GM10248 (cell line): ENCODE measurements at regions not wholly inside any gene's neighbourhood (a gene's known extent, or its start where the extent isn't known, plus 50 kb on each side); places are given as distances from the start of the nearest gene placed in this dataset.

Experiments used
- CTCF ChIA-PET: fragments of 300-600 bp; sonication (Branson Sonifier 250); formaldehyde crosslinking; extraction: SDS; loops from one replicate; lab custom pipeline; 2021; ENCODE audit warnings: antibody characterized with exemption; lab: Yijun Ruan, JAX
- POLR2A ChIA-PET: fragments of 350-650 bp; sonication (Branson Sonifier 250); formaldehyde crosslinking; extraction: SDS; loops from one replicate; lab custom pipeline; 2020; ENCODE audit warnings: antibody characterized with exemption; lab: Yijun Ruan, JAX
- DNase-seq: peaks from one replicate; pipeline ENCODE4 v3.0.0; 2012; ENCODE audit errors: extremely low spot score
- TF ChIP-seq, protein P1 (sequence below): IDR thresholded peaks from 2 replicates; pipeline ENCODE4 v1.5.1; 2012; ENCODE audit warnings: mild to moderate bottlenecking, low read depth; ENCODE audit errors: extremely low read depth, missing control alignments, control extremely low read depth

DNA sequence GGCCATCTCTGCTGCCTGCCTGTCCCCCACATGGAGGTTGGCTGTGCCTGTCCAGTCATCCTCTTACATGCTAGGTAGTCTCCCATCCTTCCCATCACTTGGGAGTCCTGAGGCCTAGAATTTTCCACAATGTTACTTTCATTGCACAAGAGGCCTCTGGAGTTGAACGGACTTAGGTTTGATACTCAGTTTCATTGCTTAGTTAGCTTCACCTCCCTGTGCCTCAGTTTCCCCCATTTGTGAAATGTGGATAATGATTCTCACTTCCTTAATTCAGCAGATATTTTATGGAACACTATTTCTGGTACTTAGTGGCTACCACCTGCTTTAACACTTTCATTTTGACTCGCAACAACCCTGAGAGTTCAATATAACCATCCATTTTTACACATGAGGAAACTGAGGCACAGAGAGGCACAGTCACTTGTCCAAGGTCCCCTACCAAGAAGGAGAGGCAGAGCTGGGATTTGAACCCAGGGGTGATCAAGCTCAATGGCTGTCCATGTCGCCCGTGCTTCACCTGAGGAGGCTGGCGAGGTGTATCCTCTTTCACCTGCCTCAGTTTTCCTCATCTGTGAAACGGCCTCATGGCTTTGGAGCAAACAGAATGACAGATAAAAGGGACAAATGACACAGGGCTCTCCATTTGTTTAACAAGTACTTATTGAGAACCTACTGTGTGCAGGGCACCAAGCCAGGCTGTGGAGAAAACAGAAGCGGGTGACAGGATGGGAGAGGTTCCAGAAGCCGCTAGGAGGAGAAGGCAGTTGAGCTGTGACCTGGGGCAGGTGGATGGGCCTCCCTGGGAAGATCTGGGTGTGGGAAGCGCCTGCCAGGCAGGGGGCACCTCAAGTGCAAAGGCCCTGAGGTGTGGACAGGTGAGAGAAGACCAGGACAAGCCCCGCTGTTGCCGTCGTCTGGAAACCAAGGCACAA, 154.3 kb upstream of the PTPN1 start:
- DNase-seq = no peak
- POLR2A ChIA-PET = no interaction called here
- CTCF ChIA-PET = interaction anchor here (1.5 to 1.6 kb wide), 2 partner anchors 18 to 19 kb away, joined by 3 read pairs; no protein-coding TSS in a partner anchor
- TF ChIP-seq, protein P1, sequence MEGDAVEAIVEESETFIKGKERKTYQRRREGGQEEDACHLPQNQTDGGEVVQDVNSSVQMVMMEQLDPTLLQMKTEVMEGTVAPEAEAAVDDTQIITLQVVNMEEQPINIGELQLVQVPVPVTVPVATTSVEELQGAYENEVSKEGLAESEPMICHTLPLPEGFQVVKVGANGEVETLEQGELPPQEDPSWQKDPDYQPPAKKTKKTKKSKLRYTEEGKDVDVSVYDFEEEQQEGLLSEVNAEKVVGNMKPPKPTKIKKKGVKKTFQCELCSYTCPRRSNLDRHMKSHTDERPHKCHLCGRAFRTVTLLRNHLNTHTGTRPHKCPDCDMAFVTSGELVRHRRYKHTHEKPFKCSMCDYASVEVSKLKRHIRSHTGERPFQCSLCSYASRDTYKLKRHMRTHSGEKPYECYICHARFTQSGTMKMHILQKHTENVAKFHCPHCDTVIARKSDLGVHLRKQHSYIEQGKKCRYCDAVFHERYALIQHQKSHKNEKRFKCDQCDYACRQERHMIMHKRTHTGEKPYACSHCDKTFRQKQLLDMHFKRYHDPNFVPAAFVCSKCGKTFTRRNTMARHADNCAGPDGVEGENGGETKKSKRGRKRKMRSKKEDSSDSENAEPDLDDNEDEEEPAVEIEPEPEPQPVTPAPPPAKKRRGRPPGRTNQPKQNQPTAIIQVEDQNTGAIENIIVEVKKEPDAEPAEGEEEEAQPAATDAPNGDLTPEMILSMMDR = no peak

DNA sequence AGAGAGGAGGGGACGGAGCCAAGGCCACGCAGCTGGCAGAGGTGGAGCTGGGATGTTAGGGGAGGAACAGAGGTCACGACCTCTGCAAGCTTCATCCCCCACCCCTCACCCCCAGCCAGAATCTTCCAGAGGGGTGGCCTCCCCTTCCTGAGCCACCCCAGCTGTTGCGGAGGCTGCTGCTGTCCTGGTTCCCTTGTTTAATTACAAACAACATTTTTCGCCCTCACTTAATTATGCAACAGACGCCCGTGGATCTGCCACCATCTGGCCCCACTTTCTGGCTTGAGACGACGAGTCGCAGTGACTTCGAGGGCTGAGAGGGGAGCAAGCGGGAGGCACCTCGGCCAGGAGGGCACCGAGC, 153.7 kb upstream of the PTPN1 start:
- ChIA-PET POLR2A (no interaction called here), CTCF (interaction anchor here (1.5 to 1.6 kb wide), 2 partner anchors 18 kb away, joined by 3 read pairs; no protein-coding TSS in a partner anchor)
- TF ChIP-seq, protein P1 = no peak
- DNase-seq = no peak

DNA sequence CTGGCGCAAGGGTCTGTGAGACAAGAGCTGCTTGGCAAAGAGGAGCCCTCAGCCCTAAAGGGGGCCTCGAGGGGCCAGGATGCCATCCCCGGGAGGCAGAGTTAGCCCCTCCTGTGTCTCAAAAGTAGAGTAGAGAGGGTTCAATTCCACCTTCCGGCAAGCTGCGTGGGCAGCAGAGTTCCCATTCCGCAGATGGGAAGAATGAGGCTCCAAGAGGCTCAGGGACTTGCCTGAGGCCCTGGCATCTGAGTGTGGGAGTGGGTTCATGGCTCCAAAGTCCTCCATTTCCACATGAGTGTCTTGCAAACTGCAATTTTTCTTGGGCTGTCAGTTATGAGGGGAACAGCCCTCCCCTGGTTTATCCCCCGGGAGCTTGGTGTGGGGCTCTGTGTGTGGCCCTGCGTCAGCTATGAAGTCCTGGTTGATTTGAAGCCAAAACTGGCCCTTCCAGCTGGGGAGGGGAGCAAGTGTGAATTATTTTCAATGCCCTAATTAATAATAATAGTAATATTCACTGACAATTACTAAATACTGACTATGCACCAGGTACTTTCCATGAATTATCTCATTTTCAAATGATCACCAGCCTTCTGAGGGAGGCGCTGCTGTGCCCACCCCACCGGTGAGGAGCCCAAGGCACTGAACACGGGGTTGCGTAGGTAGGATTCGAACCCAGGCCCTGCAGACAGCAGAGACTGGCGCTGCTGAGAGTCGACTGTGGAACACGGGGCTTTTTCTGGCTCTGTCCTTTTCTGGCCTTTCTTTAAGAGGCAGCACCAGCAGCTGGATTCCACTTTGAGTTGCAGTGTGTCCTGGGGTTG, 153.0 kb upstream of the PTPN1 start:
- TF ChIP-seq, protein P1 = no peak
- DNase-seq = no peak
- ChIA-PET POLR2A (no interaction called here), CTCF (interaction anchor here (1.5 to 1.6 kb wide), 2 partner anchors 17 to 19 kb away, joined by 3 read pairs; no protein-coding TSS in a partner anchor)

DNA sequence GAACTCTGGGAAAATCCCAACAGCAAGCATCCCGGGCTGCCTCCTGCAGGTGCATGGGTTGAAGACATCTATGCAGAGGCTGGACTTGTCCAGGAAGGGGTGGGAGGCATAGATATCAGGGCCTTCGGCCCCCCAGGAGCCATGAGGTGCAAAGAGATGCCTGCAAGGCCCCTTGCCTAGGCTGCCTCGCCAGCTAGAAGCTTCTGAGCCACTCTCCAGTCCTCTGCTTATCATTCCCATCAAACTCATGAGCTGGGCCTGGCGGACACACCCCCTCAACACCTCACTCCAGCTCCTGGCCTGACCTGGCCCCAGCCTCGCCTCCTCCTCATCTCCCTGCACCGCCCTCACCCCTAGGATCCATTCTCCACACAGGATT, 152.4 kb upstream of the PTPN1 start:
- CTCF ChIA-PET = no interaction called here
- DNase-seq = no peak

DNA sequence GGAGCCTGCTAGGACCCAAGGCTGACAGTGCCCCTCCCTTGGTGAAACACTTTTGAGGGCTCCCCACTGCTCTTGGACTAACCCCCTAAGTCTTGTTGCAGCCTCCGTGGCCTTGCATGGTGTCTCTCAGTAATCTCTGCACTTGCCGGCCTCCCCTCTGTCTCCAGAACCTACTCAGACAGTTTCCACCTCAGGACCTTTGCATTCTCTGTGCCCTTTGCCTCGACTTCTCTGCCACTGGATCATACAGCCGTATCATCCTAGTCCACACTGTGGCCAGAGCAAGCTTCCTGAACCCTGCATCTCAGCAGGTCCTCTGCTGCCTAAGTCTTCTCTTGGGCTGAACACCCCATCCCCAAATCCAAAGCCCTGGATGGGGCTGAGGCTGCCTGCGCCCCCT, 152.0 kb upstream of the PTPN1 start:
- TF ChIP-seq, protein P1 = no peak
- DNase-seq = no peak
- POLR2A ChIA-PET = no interaction called here
- CTCF ChIA-PET = no interaction called here

More for the DNA sequence above, 152.4 kb upstream of the PTPN1 start:
- POLR2A ChIA-PET = no interaction called here
- TF ChIP-seq, protein P1 = no peak

DNA sequence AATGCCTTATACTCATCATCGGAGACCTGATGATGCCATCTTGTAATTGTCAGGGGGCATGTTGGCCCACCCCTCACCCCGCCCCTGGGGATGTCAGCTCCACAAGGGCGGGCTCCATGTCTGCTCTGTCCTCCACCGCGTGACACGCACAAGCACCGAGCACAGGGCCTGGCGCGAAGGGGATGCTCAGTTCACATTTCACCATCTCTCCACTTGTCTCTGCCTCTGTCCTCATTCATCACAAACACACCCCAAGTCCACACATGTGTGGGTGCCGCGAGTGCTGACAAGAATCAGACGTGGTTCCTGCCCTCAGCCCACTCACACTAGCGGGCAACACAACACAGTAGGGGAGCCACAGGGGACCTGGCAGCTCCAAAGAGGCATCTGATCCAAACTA, 151.2 kb upstream of the PTPN1 start:
- POLR2A ChIA-PET = no interaction called here
- CTCF ChIA-PET = no interaction called here
- DNase-seq = no peak
- TF ChIP-seq, protein P1 = no peak
